HL-60 (cell line): ENCODE measurements at regions not wholly inside any gene's neighbourhood (a gene's known extent, or its start where the extent isn't known, plus 50 kb on each side); places are given as distances from the start of the nearest gene placed in this dataset.

Experiments used
- CTCF ChIP-seq: IDR thresholded peaks from one replicate; pipeline ENCODE4 v1.5.1; 2011; ENCODE audit warnings: low read length, control low read depth, inconsistent platforms; ENCODE audit not compliant: insufficient read depth
- POLR2AphosphoS5 ChIP-seq: IDR thresholded peaks from 2 replicates; pipeline ENCODE4 v1.6.1; 2012; ENCODE audit warnings: low read depth
- REST ChIP-seq: IDR thresholded peaks from 2 replicates; pipeline ENCODE4 v1.6.1; 2012; ENCODE audit warnings: low read depth; ENCODE audit not compliant: insufficient replicate concordance

GRCh38 chr6:114830515-114830914 is 487.7 kb upstream of the HS3ST5 start:
- TF ChIP-seq CTCF (no peak), POLR2AphosphoS5 (no peak), REST (no peak)
